HG03025 (cell line): ENCODE measurements at regions not wholly inside any gene's neighbourhood (a gene's known extent, or its start where the extent isn't known, plus 50 kb on each side); places are given as distances from the start of the nearest gene placed in this dataset.

ENCODE experiments used
- ATAC-seq: cut with Tn5 transposase; IDR thresholded peaks from one replicate; pipeline ENCODE4 v1.9.1; 2021; ENCODE audit warnings: mild to moderate bottlenecking, moderate library complexity; ENCODE audit not compliant: unreplicated experiment, low FRiP score

- ATAC-seq: no peak
Measured at GRCh38 chr17:77493901-77494663, 353.3 kb downstream of the SEC14L1 start.

DNA sequence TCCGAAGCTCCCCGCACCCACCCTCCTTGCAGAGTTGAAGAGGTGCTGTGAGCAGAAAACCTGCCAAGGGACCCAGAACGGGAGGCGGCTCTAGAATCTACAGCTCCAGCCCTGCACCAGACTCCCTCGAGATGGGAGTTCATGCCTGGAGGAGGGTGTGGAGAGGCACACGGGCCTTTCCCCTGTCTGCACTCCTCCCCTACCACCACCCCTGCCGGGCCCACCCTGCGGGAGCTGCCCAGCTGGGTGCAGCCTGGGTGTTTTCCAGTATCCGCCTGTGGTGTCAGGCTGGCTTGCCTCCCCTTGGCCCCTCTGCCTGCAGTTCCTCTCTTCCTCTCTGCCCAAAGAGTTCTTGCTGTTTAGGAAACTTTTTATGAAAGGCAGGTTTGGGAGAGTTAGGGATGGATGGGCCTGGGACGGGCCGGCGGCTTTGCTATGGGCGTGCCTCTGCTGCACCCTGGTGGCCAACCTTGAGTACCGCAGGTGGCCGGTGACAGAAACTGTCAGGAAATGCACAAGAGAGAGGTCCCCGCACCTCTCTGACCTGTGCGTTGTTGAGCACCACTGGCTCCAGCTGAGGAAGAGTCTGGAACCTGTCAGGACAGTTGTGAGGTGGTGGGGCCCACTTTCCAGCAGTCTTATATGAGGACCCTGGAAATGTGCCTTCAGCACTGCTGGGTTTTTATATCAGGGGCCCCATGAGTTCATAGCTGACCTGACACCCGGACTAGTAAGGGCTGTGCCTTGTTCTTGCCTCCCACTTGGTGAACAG, 354.1 kb downstream of the SEC14L1 start:
- no peak for ATAC-seq

GRCh38 chr17:77495575-77495974, 354.8 kb downstream of the SEC14L1 start:
- no peak for ATAC-seq

DNA sequence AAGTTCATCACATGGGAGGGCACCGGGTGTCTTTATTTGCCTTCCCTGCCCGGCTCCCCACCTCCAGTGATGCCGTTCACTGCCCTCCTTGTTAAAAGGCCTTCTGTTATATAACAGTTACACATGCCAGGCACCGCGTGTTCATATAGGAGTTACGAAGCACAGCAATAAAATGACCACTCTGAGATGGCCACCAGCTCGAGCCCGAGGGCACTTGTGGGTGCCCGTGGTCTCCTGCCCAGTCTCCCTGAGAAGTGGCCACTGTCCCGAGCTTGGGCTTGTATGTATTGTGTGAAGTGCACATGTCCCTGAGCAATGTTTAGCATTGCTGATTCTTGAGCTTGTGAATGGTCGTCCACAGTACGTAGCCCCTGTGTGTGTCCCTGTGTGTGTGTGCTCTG, 355.6 kb downstream of the SEC14L1 start:
- ATAC-seq: no peak

DNA sequence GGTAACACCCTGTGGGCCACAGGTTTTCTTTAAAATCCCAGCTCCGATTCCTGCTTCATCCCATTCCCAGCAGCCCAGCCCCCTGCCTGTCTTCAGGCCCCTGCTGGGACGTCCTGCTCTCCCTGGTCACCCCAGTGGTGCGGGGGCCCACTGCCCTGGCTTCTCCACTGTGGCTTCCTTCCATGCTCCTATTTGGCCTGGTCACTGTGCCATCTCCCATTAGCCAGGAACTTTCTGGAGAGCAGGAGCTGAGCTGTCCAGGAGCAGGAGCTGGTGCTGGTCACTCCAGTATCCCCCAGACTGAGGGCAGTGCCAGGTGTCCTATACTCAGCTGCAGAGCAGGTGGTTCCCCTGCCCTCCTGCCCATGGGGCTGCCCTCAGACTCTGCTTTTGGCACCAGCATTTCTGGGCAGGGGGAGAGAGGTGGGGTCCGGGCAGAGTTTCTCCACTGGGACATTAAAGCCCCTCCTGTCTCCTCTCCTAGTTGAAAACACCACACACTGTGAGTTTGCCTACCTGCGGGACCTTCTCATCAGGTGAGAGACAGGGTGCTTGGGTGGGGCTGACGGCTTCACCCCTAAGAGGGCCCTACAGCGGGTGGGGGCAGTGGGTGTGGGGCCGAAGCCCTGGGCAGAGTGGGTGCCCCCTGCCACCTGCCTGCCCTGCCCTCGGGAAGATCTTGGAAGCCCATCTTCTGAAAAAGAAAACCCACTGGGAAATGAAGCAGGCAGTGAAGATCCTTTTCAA, 356.2 kb downstream of the SEC14L1 start:
- no peak for ATAC-seq

GRCh38 chr17:77497578-77497934, 356.8 kb downstream of the SEC14L1 start:
- ATAC-seq: no peak

GRCh38 chr17:77498091-77498741, 357.4 kb downstream of the SEC14L1 start:
- no peak for ATAC-seq

- ATAC-seq: no peak
Measured at GRCh38 chr17:77498791-77499698, 358.3 kb downstream of the SEC14L1 start.

- ATAC-seq: no peak
Measured at GRCh38 chr17:77499699-77500435, 359.1 kb downstream of the SEC14L1 start.

DNA sequence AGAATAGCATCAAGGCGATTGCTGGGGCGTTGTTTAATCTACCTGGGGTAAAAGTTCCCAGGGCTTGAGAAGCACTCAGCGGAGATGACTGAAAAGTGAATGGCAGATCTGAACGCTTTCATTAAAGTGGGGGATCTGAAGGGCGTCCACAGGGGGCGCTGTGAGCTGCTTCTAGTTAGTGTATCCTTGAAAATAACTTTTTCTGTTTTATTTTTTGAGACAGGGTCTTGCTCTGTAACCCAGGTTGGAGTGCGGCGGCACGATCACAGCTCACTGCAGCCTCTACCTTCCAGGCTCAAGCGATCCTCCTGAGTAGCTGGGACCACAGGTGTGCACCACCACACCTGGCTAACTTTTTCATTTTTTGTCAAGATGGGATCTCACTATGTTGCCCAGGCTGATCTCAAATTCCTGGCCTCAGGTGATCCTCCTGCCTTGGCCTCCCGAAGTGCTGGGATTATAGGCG, 360.4 kb downstream of the SEC14L1 start:
- no peak for ATAC-seq

- no peak for ATAC-seq
Measured at GRCh38 chr17:77501751-77502625, 361.2 kb downstream of the SEC14L1 start.

GRCh38 chr17:77502626-77503292, 362.0 kb downstream of the SEC14L1 start:
- no peak for ATAC-seq

GRCh38 chr17:77503293-77503655, 362.5 kb downstream of the SEC14L1 start:
- no peak for ATAC-seq

- no peak for ATAC-seq
Measured at GRCh38 chr17:77503916-77504651, 363.3 kb downstream of the SEC14L1 start.

DNA sequence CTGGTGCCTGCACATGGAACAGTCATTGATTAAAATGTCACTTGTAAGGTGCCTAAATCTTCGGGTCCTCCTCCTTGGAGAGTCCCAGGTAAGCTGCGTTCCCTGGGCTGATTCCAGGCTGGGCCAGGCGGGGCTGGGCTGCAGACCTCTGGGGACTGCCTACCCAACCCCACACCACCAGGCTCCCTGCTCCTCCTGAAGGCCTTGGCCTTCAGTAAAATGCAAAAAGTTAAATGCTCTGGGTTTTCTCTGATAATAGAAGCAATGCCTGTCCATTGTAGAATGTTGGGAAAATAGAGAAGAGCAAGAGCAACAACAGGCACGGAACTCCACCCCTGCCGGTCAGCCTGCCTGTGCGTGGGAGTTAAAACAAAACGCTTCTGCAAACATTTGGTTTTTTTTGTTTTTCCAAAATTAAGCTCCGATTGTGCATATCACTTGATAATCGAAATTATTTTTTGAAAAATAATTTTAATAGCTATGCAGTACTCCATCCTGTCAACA, 363.9 kb downstream of the SEC14L1 start:
- no peak for ATAC-seq

- no peak for ATAC-seq
Measured at GRCh38 chr17:77505181-77505639, 364.4 kb downstream of the SEC14L1 start.
